NOMO-1 (cell line): ENCODE measurements at regions not wholly inside any gene's neighbourhood (a gene's known extent, or its start where the extent isn't known, plus 50 kb on each side); places are given as distances from the start of the nearest gene placed in this dataset.
"Not testable (repeated sequence)": the region's sequence is repeated elsewhere in the genome, so short reads cannot be mapped to it uniquely, and the experiment has no call there.

Source experiments
- DNase-seq, 2 experiments: peaks; one replicate each; lab custom pipeline; 2025; ENCODE audit not compliant: unreplicated experiment in 2 of 2; lab: John Stamatoyannopoulos, UW

DNA sequence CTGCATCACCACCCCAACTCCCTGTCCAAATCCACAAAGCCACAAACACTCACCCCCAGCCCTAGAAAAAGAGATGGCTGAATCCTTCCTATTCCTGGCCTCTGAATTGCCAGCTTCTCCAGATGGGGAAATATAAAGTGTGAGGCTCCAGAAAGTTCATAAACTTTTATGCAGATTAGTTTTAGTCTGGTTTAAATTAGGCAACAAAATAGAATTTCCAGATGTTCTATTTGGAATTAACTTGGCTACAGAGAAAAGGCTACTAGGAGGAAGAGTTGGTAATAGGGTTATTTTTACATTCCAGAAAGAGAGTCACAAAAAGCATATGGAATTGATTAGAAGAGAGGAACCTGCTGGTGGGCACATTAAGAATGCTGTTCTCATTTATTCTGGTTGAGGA lies 56.0 kb downstream of the EN1 start:
- no peak for DNase-seq

DNA sequence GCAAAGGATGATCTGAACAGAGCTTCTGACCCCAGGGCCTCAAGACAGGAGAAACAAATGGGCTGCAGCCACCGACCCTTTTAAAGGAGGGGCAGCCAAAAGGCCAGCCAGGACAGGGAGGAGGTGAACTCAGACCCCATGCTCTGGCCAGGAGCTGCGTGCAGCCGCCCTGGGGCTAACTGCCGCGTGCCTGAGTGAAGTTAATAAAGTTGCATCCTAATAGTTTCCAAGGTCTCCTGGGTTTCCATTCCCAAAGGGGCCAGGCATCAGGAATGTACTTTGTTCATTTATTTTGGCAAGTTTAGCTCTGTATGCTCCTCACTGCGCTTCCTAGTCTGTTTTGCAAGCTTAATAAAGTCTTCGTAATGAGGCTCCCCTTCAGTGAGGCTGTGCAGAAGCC lies 60.7 kb downstream of the EN1 start:
- DNase-seq, result no peak

DNA sequence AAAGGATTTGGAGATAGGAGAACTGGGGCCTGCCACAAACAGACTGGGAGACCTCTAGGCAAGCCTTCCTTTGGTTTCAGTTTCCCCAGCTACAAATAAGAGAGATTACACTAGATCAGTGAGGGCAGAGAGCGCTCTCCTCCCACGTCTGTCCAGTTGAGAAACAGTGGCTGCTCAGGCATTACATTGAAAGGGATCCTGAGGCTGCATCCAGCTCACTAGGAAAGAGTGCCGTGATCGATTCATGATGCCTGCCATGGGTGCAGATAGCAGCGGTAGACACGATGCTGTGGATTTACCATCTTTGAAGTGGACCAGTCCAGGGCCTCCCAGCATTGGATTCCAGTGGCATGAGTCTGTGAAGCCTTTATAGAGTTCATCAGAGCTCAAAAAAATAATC lies 62.6 kb downstream of the EN1 start:
- DNase-seq, result no peak

DNA sequence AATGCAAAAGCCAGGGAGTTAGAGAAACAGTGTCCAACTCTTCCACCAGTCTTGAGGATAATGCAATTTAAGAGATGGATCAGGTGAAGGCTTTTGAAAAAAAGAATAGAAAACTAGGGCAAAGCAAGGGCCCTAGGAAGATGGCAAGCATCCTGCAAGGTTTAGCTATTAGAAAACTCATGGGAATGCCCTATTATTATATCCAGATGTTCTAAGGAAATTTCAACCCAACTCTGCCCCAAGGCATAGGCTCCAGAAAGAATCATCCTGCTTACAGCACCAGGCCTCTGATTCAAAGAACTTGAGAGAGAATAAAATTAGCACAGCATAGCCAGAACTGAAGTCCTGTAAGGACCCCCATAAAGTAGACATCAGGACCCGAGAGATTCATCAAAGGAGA lies 68.1 kb downstream of the EN1 start:
- DNase-seq, result no peak

DNA sequence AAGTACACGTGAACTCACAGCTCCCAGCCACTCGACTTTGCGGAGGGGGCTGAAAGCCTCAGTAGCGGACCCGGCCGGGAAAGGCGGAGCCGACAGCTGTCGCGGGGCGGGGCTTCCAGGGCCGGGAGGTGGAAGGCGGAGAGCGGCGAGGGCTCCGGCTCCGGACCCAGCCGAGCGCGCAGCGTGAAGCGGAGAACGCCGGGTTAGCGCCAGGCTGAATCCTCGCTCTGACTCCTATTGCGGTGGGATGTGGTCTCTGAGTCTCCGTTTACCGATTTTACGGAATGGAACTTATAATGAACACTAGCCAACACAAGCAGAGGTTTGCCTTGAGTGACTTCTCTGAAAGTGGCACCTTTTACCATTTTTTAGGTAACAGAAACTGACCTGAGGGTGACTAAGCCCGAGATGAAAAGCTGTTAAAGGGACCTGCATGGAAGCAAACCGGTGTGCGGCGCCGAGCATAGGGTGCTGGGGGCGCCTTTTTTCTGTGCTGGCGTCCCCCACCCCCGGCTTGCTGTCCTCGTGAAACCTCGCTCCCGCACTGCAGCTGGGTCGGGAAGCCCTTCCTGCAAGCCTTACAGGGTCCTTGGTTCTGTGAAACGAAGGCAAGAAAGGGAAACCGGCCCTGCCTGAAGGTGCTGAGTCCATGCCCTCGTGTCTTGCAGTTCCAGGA lies 72.9 kb downstream of the EN1 start:
- DNase-seq, result no peak

DNA sequence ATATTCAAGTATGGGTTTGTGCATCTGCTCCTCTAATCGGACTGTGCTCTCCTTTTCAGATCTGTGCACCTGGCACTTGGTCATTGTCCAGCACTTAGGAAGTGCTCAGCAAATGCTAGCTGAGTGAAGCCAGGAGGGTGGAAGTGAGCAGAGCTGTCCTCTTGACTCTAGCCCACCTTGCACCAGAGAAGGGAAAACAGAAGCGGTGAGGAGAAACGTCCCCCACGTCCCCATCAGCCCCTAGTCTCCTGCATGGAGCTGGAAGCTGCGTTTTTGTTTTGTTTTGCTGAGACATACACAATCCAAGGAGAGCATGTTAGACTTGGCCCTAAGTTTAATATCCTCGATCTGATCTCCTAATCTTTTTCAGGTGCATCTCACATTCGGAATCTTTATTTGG lies 73.6 kb downstream of the EN1 start:
- no peak for DNase-seq

DNA sequence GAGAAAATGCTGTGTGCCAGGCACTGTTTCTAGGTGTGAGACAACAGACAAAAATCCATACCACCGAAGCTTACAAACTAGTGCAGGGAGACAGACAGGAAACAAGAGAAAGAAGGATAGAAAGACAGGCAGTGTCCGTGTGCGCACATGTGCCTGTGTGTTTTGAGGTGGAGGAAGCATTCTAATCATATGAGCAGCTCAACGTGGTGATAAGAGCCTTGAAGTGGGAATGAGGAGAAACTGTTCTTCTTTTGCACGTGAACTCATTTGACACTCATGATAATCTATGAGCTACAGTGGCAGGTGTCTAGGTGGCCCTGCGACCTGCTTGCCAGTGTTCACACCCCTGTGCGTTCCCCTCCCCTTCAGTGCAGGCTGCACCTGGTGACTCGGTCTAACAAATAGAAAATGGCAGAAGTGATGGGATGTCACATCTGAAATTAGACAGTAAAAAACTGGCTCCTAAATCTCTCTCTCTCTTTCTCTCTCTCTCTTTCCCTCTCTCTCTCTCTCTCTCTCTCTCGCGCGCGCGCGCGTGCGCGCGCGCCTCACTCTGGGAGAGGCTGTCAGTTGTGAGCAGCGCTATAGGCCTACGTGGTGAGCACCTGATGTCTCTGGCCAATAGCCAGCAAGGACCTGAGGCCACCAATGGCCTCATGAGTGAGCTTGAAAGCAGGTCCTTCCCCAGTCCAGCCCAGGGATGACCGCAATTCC lies 74.8 kb downstream of the EN1 start:
- no peak for DNase-seq

DNA sequence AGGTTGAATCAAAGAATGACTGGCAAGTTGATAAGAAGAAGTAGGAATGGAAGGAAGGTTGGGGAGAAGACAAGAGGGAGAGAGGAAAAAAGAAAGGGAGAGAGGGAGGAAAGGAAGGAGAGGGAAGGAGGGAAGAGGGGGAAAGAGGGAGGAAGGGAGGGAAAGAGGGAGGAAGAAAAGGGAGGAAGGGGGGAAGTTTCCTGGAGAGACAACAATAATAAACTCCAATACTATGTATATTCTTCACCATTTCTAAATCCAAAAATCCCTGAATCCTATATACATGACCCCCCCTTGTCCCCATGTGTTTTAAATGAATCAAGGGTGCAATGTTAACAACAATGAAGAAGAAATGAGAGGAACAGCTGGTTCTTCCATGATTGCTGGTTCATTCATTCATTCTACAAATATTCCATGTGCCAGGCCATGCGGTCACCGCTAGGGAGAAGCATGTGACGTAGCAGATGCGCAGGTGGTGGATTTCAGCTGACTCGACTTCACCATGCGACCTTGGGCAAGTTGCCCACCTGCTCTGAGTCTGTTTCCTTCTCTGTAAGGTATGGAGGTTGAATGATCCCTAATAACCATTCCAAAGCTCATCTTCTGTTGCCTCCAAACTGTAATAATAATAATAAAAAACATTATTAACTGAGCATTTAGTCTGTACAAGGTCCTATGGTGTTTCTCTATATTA lies 77.6 kb downstream of the EN1 start:
- DNase-seq, result no peak

DNA sequence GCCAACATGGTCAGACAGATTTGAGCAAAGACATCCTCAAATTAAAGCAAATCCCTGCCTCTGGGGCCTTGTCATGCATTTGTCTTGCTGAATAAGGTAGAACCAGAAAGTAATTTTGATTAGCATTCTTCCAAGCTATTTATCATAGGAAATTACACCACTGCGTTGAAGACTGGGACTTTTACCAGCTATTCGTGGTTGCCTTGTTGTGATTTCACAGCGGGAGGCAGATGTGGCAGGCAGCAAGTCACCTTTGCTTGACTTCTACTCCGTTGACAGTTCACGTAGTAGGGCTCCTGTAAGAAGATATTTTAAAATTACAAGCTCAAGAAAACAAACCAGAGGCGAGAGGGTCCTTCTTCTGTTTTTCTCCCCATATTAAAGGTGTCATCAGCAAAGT lies 80.6 kb downstream of the EN1 start:
- DNase-seq, result no peak

DNA sequence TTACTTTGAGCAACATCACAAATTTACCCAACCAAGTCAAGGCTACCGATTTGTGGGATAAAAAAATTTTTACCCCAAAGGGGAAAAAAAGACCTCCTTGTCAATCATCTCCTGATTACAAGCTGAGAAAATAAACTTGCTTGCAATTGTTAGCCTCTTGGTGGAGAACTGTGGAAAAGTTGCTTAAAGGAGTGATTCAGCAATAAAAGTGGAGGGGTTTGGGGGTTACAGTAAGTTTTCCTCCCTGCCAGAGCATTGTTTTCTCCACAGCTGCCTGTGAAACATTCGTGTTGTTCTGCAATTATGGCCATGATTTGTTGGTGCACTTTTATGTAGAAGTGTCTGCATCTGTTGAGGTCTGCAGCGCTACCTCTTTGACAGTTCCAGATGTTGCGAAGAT lies 82.6 kb downstream of the EN1 start:
- DNase-seq, result no peak

DNA sequence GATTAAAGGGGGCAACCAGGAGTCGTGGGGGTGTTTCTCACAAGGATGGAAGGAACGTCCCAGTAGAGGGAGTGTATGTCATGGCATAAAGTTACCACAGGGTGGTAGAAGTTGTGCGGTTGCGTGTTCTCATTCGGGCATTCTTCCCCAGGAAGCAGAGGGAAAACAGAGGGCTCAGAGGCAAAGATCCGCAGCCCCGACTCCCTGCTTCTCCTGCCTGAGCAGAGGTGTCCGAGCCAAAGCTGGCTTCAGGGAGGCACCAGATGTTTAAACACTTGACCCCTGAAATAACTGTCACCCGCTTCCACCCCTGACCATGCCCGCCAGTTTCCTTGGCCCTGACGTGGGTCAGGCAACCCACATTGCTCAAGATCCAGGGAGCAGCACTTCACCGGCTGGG lies 83.7 kb downstream of the EN1 start:
- no peak for DNase-seq

DNA sequence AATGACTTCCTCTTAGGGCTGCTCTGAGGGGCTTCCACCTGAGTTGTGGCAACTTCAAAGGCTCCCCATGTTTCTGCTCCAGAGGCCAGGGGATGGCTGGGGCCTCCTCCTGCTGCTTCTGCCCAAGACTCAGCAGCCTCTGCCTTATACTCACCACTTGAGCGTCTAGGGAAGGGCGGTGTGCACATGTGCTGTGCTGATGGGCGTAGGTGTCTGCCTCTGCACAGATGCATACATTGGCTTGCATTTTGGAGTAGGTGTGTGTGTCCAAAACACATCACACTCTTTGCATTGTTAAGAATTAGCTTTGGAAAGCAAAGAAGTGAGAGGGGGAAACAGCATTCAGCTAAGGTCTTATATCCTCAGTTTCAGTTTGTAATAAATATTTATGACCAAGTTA lies 85.2 kb downstream of the EN1 start:
- no peak for DNase-seq

DNA sequence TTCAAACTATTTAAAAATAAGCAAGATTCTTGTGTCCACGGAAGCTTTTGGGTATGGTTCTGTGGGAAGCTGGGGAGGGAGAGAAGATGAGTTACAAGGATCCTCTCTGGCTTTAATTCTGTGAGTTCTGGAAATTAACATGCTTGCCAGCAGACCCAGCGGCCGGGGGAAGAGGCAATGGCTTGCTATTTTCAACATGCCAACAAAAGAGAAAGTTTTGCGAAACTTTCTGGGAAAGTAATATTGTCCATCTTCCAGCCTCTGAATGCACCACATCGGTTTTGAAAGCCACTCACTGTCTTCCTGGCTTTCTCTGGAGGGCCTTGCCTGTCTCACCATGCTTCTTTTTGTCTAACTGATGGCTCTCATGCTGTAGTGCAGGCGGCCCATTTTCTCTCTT lies 85.7 kb downstream of the EN1 start:
- DNase-seq, result no peak

DNA sequence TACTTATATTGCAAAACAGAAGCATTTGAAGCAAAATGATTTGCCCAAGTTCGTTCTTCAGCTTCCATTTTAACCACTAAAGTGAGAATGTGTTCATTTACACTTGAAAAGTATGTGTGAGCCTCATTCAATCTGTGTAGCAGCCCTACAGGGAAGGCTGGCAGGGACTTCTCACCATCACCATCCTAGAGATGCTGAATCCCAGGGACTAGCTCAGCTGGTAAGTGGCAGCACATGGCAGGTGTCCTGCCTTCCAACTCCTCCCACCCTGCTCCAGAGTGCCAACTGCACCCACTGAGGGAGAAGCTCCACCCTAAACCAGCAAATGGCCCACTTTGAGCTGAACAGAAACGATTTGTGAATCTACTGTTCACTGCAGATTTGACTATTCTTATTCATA lies 91.5 kb downstream of the EN1 start:
- DNase-seq, result no peak

DNA sequence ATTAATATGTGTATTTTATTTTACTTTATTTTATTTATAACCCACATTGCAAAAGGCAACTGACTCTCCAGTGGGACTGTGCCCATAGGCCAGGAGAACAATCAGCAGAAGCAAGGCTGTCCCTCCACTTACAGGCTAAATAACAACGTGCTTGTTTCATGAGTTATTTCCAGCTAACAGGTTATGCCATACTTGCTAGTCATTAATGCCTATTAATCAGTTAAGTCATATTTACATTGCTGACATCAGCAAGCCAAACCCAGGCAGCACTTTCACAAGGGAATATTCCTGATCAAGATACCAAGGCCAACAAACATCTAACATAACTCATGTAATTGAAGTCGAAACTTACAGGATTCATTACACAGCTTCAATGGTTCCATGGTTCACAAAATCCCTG lies 92.1 kb downstream of the EN1 start:
- no peak for DNase-seq

DNA sequence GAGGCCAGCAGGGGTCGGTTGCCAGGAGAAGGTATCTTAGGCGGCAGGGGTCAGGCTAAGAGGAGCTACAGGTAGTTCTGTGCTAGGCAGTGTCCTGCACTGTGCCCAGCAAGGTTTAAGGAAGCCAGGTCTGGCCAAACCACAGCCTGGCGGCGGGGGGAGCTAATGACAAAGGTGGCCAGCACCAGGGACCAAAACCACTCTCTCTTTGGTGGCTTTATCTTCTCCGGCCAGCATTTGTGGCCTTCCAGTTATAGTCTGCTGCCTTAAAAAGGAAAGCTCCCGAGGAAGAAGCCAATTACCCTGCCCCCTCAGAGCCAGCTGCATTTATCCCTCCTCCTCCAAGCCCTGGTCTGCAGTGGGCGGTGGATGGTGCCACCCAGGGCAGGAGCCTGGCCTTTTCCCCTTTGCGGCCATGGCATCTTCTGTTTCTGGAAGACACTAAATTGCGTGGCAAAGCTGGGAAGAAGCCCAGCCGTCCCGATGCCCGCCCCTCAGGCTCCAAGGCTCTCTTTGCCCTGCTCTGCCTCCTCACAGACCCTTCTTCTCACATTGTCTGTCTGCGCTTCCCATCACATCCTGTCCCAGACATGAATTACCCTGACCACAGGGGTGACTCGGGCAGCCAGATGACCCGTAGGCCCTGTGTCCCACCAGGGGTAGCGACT lies 94.6 kb downstream of the EN1 start:
- no peak for DNase-seq

DNA sequence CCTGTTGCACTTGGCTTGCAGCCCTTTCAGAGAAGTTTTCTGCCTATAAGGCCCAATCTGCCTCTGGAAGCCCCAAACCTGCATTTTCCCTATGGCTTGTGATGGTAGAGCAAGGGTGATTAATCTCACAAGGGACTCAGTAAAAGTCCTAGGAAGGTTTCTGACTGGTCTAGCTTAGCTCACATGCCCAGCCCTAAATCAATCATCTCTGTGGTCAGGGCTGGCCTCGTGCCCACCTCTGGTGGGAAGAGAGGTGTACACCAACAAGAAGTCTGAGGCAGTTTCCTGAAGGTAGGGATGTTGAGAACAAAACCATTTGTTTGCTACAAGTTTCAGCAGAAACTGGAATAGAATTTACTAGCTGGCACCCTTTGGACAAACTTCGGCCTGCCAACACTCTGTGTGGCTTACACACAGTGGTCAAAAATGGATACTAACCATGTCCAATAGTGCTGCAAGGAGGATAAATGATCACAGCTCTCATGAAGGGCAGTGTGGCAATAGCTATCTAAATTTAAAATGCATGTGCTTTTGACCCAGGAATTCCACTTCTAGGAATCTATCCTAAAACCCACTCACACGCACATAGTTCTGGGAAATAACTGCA lies 96.4 kb downstream of the EN1 start:
- DNase-seq, result no peak

DNA sequence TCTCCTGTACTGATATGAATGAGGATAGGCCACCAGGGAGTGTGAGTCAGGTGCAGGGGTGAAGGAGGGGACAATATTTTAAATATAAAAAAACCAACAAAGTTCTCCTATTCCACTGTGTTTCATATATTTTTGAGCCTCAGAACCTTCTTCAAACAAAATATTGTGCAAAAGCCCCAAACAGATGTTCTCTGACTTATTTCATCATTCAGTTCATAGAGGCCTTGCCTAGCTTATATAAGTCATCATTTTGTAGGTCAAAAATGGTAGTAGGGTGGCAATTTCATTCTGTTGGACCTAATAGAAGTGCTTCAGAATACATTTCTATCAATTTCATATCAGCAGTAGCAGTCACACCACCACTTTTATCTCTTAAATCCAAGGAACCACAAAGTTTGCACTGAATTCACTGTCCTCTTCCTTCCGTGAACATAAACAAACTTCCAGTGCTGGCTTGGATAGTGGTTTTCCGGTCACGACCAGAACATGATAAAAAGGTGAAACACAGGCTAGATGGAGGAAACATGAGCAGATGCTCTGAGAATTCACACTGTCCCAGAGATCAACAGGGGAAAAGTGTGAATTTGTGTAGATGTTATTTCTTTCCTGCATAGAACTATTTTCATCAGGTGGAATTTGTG lies 99.1 kb downstream of the EN1 start:
- DNase-seq, result no peak

DNA sequence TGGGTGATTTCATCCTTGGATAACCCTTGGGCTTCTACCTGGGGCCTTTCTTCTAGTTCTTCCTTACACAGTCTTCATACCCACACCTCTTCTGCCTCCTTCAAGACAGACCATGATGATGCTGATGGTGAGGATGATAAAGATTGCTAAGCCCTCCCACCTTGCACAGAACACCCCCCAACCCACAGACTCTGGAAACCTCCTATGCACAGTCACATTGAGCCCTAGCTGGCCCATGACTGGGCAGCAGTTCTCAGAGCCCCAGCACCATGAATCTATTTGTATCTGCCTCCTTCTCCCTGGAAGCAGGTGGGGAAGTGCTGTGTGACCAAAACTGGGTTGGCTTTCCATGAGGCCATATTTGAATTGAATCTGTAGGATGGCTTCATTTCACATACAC lies 99.8 kb downstream of the EN1 start:
- DNase-seq, result no peak

DNA sequence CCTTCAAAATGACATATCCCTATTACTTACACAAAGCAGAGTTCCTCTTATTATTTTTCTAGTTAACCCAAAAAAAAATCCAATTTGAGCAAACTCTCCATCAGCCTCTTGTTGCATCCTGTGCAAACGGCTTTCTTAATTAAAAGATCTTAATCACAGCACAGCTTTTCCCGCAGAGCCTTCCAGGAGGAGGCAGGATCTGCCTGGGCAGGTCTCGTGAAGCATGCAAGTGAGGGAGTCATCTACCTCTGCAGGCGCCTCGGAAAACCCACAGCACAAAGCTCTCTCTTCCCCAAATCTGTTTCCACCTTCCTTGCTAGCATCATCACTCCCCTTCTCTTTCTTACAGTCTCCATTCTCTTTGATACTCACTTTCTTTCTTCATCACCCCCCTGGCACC lies 100.4 kb downstream of the EN1 start:
- DNase-seq, result no peak

DNA sequence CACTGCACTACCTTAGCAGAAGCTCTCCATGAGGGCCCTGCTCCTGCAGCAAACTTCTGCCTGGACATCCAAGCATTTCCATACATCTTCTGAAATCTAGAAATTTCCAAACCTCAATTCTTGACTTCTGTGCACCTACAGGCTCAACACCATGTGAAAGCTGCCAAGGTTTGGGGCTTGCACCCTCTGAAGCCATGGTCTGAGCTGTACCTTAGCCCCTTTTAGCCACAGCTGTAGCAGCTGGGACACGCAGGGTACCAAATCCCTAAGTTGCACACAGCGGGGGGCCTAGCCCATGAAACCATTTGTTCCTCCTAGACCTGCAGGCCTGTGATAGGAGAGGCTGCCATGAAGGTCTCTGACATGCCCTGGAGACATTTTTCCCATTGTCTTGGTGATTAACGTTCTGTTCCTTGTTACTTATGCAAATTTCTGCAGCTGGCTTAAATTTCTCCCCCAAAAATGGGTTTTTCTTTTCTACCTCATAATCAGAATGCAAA lies 102.7 kb downstream of the EN1 start:
- DNase-seq, result not testable (repeated sequence)
